IMR-90 (cell line): ENCODE measurements at regions not wholly inside any gene's neighbourhood (a gene's known extent, or its start where the extent isn't known, plus 50 kb on each side); places are given as distances from the start of the nearest gene placed in this dataset.

ENCODE experiments used
- ATAC-seq: fragments of 200-7000 bp; cut with Tn5 transposase; 2 replicates; pipeline ENCODE4 v1.9.1; 2020; ENCODE audit warnings: low read depth, mild to moderate bottlenecking, moderate library complexity
- BruUV-seq: library from RNA; stranded (reverse); fragments of 400-500 nt; replicated peaks from 2 replicates; lab custom pipeline; 2021; lab: Mats Ljungman, UMichigan
- CTCF ChIA-PET: fragments of 300-600 bp; formaldehyde crosslinking; extraction: SDS; loops from one replicate; lab custom pipeline; 2021; ENCODE audit warnings: antibody characterized with exemption; lab: Yijun Ruan, JAX
- POLR2A ChIA-PET: fragments of 300-600 bp; sonication (Branson Sonifier 250); formaldehyde crosslinking; loops from one replicate; lab custom pipeline; 2022; ENCODE audit warnings: antibody characterized with exemption; ENCODE audit not compliant: unreplicated experiment; lab: Charles Lee
- DNase-seq: peaks from one replicate; pipeline ENCODE4 v3.0.0; 2013
- H2AFZ ChIP-seq: replicated peaks from 2 replicates; pipeline ENCODE3; 2013; ENCODE audit warnings: low read length, mild to moderate bottlenecking; ENCODE audit not compliant: poor library complexity
- H2AK5ac ChIP-seq: 2 replicates; pipeline ENCODE4 v1.6.1; 2013; ENCODE audit warnings: low read depth, low read length, inconsistent platforms
- H2AK9ac ChIP-seq: replicated peaks from 2 replicates; pipeline ENCODE3; 2013; ENCODE audit warnings: mild to moderate bottlenecking, low read depth, low read length, moderate library complexity; ENCODE audit not compliant: poor library complexity
- H2BK120ac ChIP-seq: 2 replicates; pipeline ENCODE4 v1.6.1; 2013; ENCODE audit warnings: low read depth, low read length, inconsistent platforms
- H2BK15ac ChIP-seq: 3 replicates; pipeline ENCODE4 v1.6.1; 2013; ENCODE audit warnings: low read depth, low read length, inconsistent platforms
- H2BK20ac ChIP-seq: 2 replicates; pipeline ENCODE4 v1.6.1; 2013; ENCODE audit warnings: low read depth, mild to moderate bottlenecking, inconsistent platforms, low read length, moderate library complexity
- H2BK5ac ChIP-seq: 2 replicates; pipeline ENCODE4 v1.6.1; 2013; ENCODE audit warnings: mild to moderate bottlenecking, low read depth, low read length, inconsistent platforms; ENCODE audit not compliant: poor library complexity, severe bottlenecking
- H3K14ac ChIP-seq: replicated peaks from 2 replicates; pipeline ENCODE4 v1.6.1; 2013; ENCODE audit warnings: low read depth, low read length, inconsistent platforms
- H3K18ac ChIP-seq: 2 replicates; pipeline ENCODE4 v1.6.1; 2013; ENCODE audit warnings: low read depth, low read length, control low read depth
- H3K23ac ChIP-seq: 2 replicates; pipeline ENCODE4 v1.6.1; 2013; ENCODE audit warnings: low read depth, low read length, inconsistent platforms
- H3K27ac ChIP-seq: 2 replicates; pipeline ENCODE4 v1.5.1; 2013; ENCODE audit warnings: mild to moderate bottlenecking, control low read depth, low read length; ENCODE audit not compliant: insufficient read depth
- H3K27me3 ChIP-seq: 2 replicates; pipeline ENCODE4 v1.6.1; 2013; ENCODE audit warnings: low read length; ENCODE audit not compliant: control insufficient read depth, insufficient read depth
- H3K36me3 ChIP-seq: 2 replicates; pipeline ENCODE4 v1.6.1; 2013; ENCODE audit warnings: low read length, mixed read lengths; ENCODE audit not compliant: control insufficient read depth, insufficient read depth
- H3K4ac ChIP-seq: 2 replicates; pipeline ENCODE4 v1.6.1; 2013; ENCODE audit warnings: low read depth, low read length, inconsistent platforms
- H3K4me1 ChIP-seq: 2 replicates; pipeline ENCODE4 v1.6.1; 2013; ENCODE audit warnings: low read length, mixed read lengths; ENCODE audit not compliant: control insufficient read depth, insufficient read depth
- H3K4me2 ChIP-seq: 2 replicates; pipeline ENCODE4 v1.6.1; 2013; ENCODE audit warnings: low read depth, mild to moderate bottlenecking, control low read depth, low read length, moderate library complexity
- H3K4me3 ChIP-seq: 2 replicates; pipeline ENCODE4 v1.5.1; 2013; ENCODE audit warnings: low read depth, mild to moderate bottlenecking, control low read depth, low read length, moderate library complexity; ENCODE audit not compliant: insufficient read depth
- H3K56ac ChIP-seq: 2 replicates; pipeline ENCODE4 v1.6.1; 2013; ENCODE audit warnings: low read length, inconsistent platforms; ENCODE audit not compliant: insufficient read depth; ENCODE audit errors: extremely low read depth
- H3K79me1 ChIP-seq, 2 experiments: 2 replicates each; pipeline ENCODE4 v1.6.1; 2013; ENCODE audit warnings: low read length in 2 of 2, inconsistent platforms in 1 of 2, low read depth in 1 of 2
- H3K9ac ChIP-seq: 2 replicates; pipeline ENCODE4 v1.6.1; 2013; ENCODE audit warnings: low read depth, low read length, control low read depth
- H3K9me1 ChIP-seq: 2 replicates; pipeline ENCODE4 v1.6.1; 2013; ENCODE audit warnings: low read length, inconsistent platforms; ENCODE audit not compliant: insufficient read depth
- H3K9me3 ChIP-seq: 2 replicates; pipeline ENCODE4 v1.6.1; 2013; ENCODE audit warnings: low read length; ENCODE audit not compliant: control insufficient read depth, insufficient read depth
- H4K20me1 ChIP-seq: 2 replicates; pipeline ENCODE4 v1.6.1; 2013; ENCODE audit warnings: low read length, inconsistent platforms; ENCODE audit not compliant: insufficient read depth
- H4K5ac ChIP-seq: 2 replicates; pipeline ENCODE4 v1.6.1; 2013; ENCODE audit warnings: mild to moderate bottlenecking, low read depth, low read length, control low read depth
- H4K8ac ChIP-seq, 2 experiments: 2 replicates each; pipeline ENCODE4 v1.6.1; 2013; ENCODE audit warnings: low read depth in 2 of 2, low read length in 2 of 2, control low read depth in 1 of 2, inconsistent platforms in 1 of 2
- H4K91ac ChIP-seq: 2 replicates; pipeline ENCODE4 v1.6.1; 2013; ENCODE audit warnings: low read depth, low read length, inconsistent platforms; ENCODE audit not compliant: insufficient read depth
- CHD1 ChIP-seq: IDR thresholded peaks from 2 replicates; pipeline ENCODE4 v1.6.1; 2012; ENCODE audit warnings: low read depth, low read length, improper control_type of control experiment
- CTCF ChIP-seq: conservative IDR thresholded peaks from 2 replicates; pipeline ENCODE4 v1.5.1; 2012; ENCODE audit warnings: mild to moderate bottlenecking, low read depth, low read length, improper control_type of control experiment
- MAZ ChIP-seq: IDR thresholded peaks from 2 replicates; pipeline ENCODE4 v1.6.1; 2012; ENCODE audit warnings: low read depth, mild to moderate bottlenecking, low read length, improper control_type of control experiment, moderate library complexity, borderline replicate concordance
- MXI1 ChIP-seq: IDR thresholded peaks from 2 replicates; pipeline ENCODE4 v1.6.1; 2012; ENCODE audit warnings: low read depth, mild to moderate bottlenecking, low read length, moderate library complexity, borderline replicate concordance
- POLR2A ChIP-seq: IDR thresholded peaks from 2 replicates; pipeline ENCODE4 v1.6.1; 2012; ENCODE audit warnings: mild to moderate bottlenecking, low read depth, low read length
- RAD21 ChIP-seq: IDR thresholded peaks from 2 replicates; pipeline ENCODE4 v1.6.1; 2012; ENCODE audit warnings: low read length, improper control_type of control experiment
- RCOR1 ChIP-seq: IDR thresholded peaks from 2 replicates; pipeline ENCODE4 v1.6.1; 2012; ENCODE audit warnings: mild to moderate bottlenecking, low read length, improper control_type of control experiment; ENCODE audit not compliant: insufficient replicate concordance
- RFX5 ChIP-seq: IDR thresholded peaks from 2 replicates; pipeline ENCODE4 v1.8.0; 2012; ENCODE audit warnings: low read depth, mild to moderate bottlenecking, low read length, moderate library complexity
- USF2 ChIP-seq: fragments of 150-350 bp; IDR thresholded peaks from 2 replicates; pipeline ENCODE4 v1.6.1; 2017; ENCODE audit warnings: mild to moderate bottlenecking, antibody characterized with exemption, low read length, low read depth
- WGBS, 2 experiments: methylation state at CpG; one replicate each; pipeline versions ENCODE4 v1.1.5 to v1.1.7; 2013; ENCODE audit warnings: missing lambda C conversion rate in 2 of 2; ENCODE audit not compliant: insufficient read length in 1 of 2; ENCODE audit errors: extremely low coverage in 2 of 2; 5-methylcytosine and 5-hydroxymethylcytosine counted together
- dilution Hi-C: fragments of 300-500 bp; cut with HindIII; formaldehyde crosslinking; loops from one replicate; pipeline ENCODE4 v1.14.3; 2018; ENCODE audit warnings: low sequenced_read_pairs; ENCODE audit not compliant: unreplicated experiment
- in situ Hi-C: fragments of 300-500 bp; cut with MboI; formaldehyde crosslinking; loops from 3 replicates; pipeline ENCODE4 v1.14.3; 2019; ENCODE audit warnings: low sequenced_read_pairs, inconsistent platforms, mixed read lengths
- intact Hi-C: fragments of 100-400 bp; cut with micrococcal nuclease; formaldehyde crosslinking; loops from 2 replicates; pipeline ENCODE4 v1.10.0; 2022

GRCh38 chr1:221172841-221173240, 293.6 kb downstream of the HLX start:
- Histone ChIP-seq H3K4me1 (peaks cover 2% of the 10 kb centered on the region; the same call in 1 of the 2 replicates), H4K5ac (no peak overlapping the region), H3K79me1 (no peaks in the 10 kb centered on the region), H3K27ac (no peak overlapping the region), H3K18ac (no peak overlapping the region), H4K20me1 (no peaks in the 10 kb centered on the region), H4K91ac (no peak overlapping the region), H2BK15ac (no peak overlapping the region), H3K23ac (no peak overlapping the region), H2BK120ac (no peak overlapping the region), H2AK5ac (no peak overlapping the region), H3K36me3 (no peaks in the 10 kb centered on the region), H2AK9ac (no peak overlapping the region), H3K56ac (no peak overlapping the region), H3K4ac (no peak overlapping the region), H3K27me3 (peaks cover 2% of the 10 kb centered on the region; the same call in 1 of the 2 replicates), H3K9ac (no peak overlapping the region), H3K4me2 (no peak overlapping the region), H3K14ac (no peak overlapping the region), H3K9me3 (peaks cover 3% of the 10 kb centered on the region; the same call in 1 of the 2 replicates), H2BK5ac (no peak overlapping the region), H2AFZ (no peak overlapping the region), H3K4me3 (no peak overlapping the region), H3K9me1 (no peaks in the 10 kb centered on the region), H4K8ac (no peak overlapping the region), H2BK20ac (no peak overlapping the region)
- ChIA-PET POLR2A (no interaction called here), CTCF (interaction anchor here (0.6 kb wide), 1 partner anchor 141 kb away, joined by 3 read pairs; no protein-coding TSS in a partner anchor)
- dilution Hi-C loops: no loop called here
- no TSS peak for BruUV-seq
- ATAC-seq (no peak), DNase-seq (no peak)
- WGBS, 2 experiments: no CpG with 5 or more reads among the region's 1 CpG
- in situ Hi-C loops: no loop called here
- intact Hi-C loops: no loop called here
- no peak for TF ChIP-seq RFX5
- no peak for TF ChIP-seq CHD1
- no peak for TF ChIP-seq MAZ
- TF ChIP-seq POLR2A: no peak
- no peak for TF ChIP-seq CTCF
- no peak for TF ChIP-seq MXI1
- no peak for TF ChIP-seq RAD21
- TF ChIP-seq USF2: no peak
- TF ChIP-seq RCOR1: no peak
